ENCODE measurements at regions not wholly inside any gene's neighbourhood (a gene's known extent, or its start where the extent isn't known, plus 50 kb on each side); places are given as distances from the start of the nearest gene placed in this dataset.

- H3K4me3 ChIP-seq = no peak overlapping the region
- no peaks in the 10 kb centered on the region for H3K4me1 ChIP-seq
- H3K27me3 ChIP-seq = no peaks in the 10 kb centered on the region
- intact Hi-C loops (cut with DNase I) = no loop called here
- no peaks in the 10 kb centered on the region for H3K36me3 ChIP-seq
- no peak for TF ChIP-seq CTCF (IDR thresholded peaks at IDR 0.05)
- TF ChIP-seq POLR2AphosphoS5 (IDR thresholded peaks at IDR 0.05; ENCODE audit: insufficient read depth in 1 of 2, low read depth in 1 of 2) = no peak
- TF ChIP-seq POLR2A (IDR thresholded peaks at IDR 0.05) = no peak
- H3K27ac ChIP-seq = no peak overlapping the region
- no peak for DNase-seq (ENCODE audit: extremely low spot score in 2 of 2)
- peaks cover 8% of the 10 kb centered on the region for H3K9me3 ChIP-seq
Observed at GRCh38 chr19:27851543-27852060, 1361.3 kb downstream of the UQCRFS1 start.

- Histone ChIP-seq H3K27ac (no peak overlapping the region), H3K36me3 (no peaks in the 10 kb centered on the region), H3K27me3 (no peaks in the 10 kb centered on the region), H3K4me3 (no peak overlapping the region), H3K4me1 (no peaks in the 10 kb centered on the region), H3K9me3 (peaks cover 8% of the 10 kb centered on the region)
- intact Hi-C loops (cut with DNase I) = no loop called here
- TF ChIP-seq CTCF (IDR thresholded peaks at IDR 0.05) (no peak), POLR2A (IDR thresholded peaks at IDR 0.05) (no peak), POLR2AphosphoS5 (IDR thresholded peaks at IDR 0.05; ENCODE audit: insufficient read depth in 1 of 2, low read depth in 1 of 2) (no peak)
- no peak for DNase-seq (ENCODE audit: extremely low spot score in 2 of 2)
Observed at GRCh38 chr19:27851002-27851481, 1361.9 kb downstream of the UQCRFS1 start.

- no peaks in the 10 kb centered on the region for H3K36me3 ChIP-seq
Observed at GRCh38 chr19:27846944-27847343, 1366.0 kb downstream of the UQCRFS1 start.

GRCh38 chr19:27844261-27844660 is 1368.7 kb downstream of the UQCRFS1 start:
- Histone ChIP-seq H3K4me3 (no peak overlapping the region), H3K4me1 (no peaks in the 10 kb centered on the region), H3K27me3 (no peaks in the 10 kb centered on the region), H3K9me3 (no peaks in the 10 kb centered on the region), H3K36me3 (no peaks in the 10 kb centered on the region), H3K27ac (no peak overlapping the region)
- no peak for TF ChIP-seq POLR2AphosphoS5 (IDR thresholded peaks at IDR 0.05; ENCODE audit: insufficient read depth in 1 of 2, low read depth in 1 of 2)
- TF ChIP-seq POLR2A (IDR thresholded peaks at IDR 0.05) = no peak
- no peak for TF ChIP-seq CTCF (IDR thresholded peaks at IDR 0.05)
- intact Hi-C loops (cut with DNase I) = no loop called here
- DNase-seq (ENCODE audit: extremely low spot score in 2 of 2) = no peak

More at GRCh38 chr19:27846944-27847343, 1366.0 kb downstream of the UQCRFS1 start:
- no peak for TF ChIP-seq POLR2A (IDR thresholded peaks at IDR 0.05)
- no peak for TF ChIP-seq CTCF (IDR thresholded peaks at IDR 0.05)
- no peak for TF ChIP-seq POLR2AphosphoS5 (IDR thresholded peaks at IDR 0.05; ENCODE audit: insufficient read depth in 1 of 2, low read depth in 1 of 2)
- Histone ChIP-seq H3K4me3 (no peak overlapping the region), H3K4me1 (no peaks in the 10 kb centered on the region), H3K9me3 (peaks cover 8% of the 10 kb centered on the region), H3K27me3 (no peaks in the 10 kb centered on the region), H3K27ac (no peak overlapping the region)
- intact Hi-C loops (cut with DNase I) = no loop called here
- no peak for DNase-seq (ENCODE audit: extremely low spot score in 2 of 2)

- Histone ChIP-seq H3K4me3 (no peak overlapping the region), H3K9me3 (no peaks in the 10 kb centered on the region), H3K4me1 (no peaks in the 10 kb centered on the region), H3K27ac (no peak overlapping the region), H3K36me3 (no peaks in the 10 kb centered on the region), H3K27me3 (no peaks in the 10 kb centered on the region)
- no peak for TF ChIP-seq CTCF (IDR thresholded peaks at IDR 0.05)
- no peak for TF ChIP-seq POLR2A (IDR thresholded peaks at IDR 0.05)
- no peak for TF ChIP-seq POLR2AphosphoS5 (IDR thresholded peaks at IDR 0.05; ENCODE audit: insufficient read depth in 1 of 2, low read depth in 1 of 2)
- intact Hi-C loops (cut with DNase I) = no loop called here
- no peak for DNase-seq (ENCODE audit: extremely low spot score in 2 of 2)
Observed at GRCh38 chr19:27843861-27844260, 1369.1 kb downstream of the UQCRFS1 start.

All from vagina (tissue), 2 donors.